ENCODE measurements at regions not wholly inside any gene's neighbourhood (a gene's known extent, or its start where the extent isn't known, plus 50 kb on each side); places are given as distances from the start of the nearest gene placed in this dataset.

- TF ChIP-seq CTCF (conservative IDR thresholded peaks at IDR 0.05; ENCODE audit: low read length) (no peak), EZH2phosphoT487 (IDR thresholded peaks at IDR 0.05; ENCODE audit: borderline replicate concordance, low read depth, low read length) (no peak)
Measured at GRCh38 chr15:39488516-39488915, 92.4 kb upstream of the THBS1 start.

Data from OCI-LY7 (cell line).